Fibroblast of mammary gland (primary cell): ENCODE measurements at regions not wholly inside any gene's neighbourhood (a gene's known extent, or its start where the extent isn't known, plus 50 kb on each side); places are given as distances from the start of the nearest gene placed in this dataset.
"Not testable (repeated sequence)": the region's sequence is repeated elsewhere in the genome, so short reads cannot be mapped to it uniquely, and the experiment has no call there.

Experiments
- DNase-seq: peaks from one replicate; pipeline ENCODE4 v3.0.0-alpha.2; 2010; ENCODE audit warnings: low read depth
- H3K4me3 ChIP-seq: 2 replicates; pipeline ENCODE4 v1.5.1; 2011; ENCODE audit warnings: low read depth, mild to moderate bottlenecking, low read length, moderate library complexity; ENCODE audit not compliant: control insufficient read depth
- TF ChIP-seq, protein P1 (sequence below): conservative IDR thresholded peaks from 2 replicates; pipeline ENCODE4 v1.5.1; 2011; ENCODE audit warnings: low read depth, low read length, inconsistent platforms; ENCODE audit not compliant: control insufficient read depth, insufficient read depth

GRCh38 chr17:54194268-54194667 lies 371.5 kb downstream of the KIF2B start:
- TF ChIP-seq, protein P1, sequence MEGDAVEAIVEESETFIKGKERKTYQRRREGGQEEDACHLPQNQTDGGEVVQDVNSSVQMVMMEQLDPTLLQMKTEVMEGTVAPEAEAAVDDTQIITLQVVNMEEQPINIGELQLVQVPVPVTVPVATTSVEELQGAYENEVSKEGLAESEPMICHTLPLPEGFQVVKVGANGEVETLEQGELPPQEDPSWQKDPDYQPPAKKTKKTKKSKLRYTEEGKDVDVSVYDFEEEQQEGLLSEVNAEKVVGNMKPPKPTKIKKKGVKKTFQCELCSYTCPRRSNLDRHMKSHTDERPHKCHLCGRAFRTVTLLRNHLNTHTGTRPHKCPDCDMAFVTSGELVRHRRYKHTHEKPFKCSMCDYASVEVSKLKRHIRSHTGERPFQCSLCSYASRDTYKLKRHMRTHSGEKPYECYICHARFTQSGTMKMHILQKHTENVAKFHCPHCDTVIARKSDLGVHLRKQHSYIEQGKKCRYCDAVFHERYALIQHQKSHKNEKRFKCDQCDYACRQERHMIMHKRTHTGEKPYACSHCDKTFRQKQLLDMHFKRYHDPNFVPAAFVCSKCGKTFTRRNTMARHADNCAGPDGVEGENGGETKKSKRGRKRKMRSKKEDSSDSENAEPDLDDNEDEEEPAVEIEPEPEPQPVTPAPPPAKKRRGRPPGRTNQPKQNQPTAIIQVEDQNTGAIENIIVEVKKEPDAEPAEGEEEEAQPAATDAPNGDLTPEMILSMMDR: no peak
- H3K4me3 ChIP-seq: no peak overlapping the region
- no peak for DNase-seq

GRCh38 chr17:54196751-54197150 lies 374.0 kb downstream of the KIF2B start:
- TF ChIP-seq, protein P1: no peak
- H3K4me3 ChIP-seq: no peak overlapping the region
- DNase-seq: no peak

GRCh38 chr17:54201380-54201779 lies 378.7 kb downstream of the KIF2B start:
- not testable (repeated sequence) for H3K4me3 ChIP-seq, DNase-seq

- DNase-seq: no peak
- TF ChIP-seq, protein P1: no peak
- H3K4me3 ChIP-seq: no peak overlapping the region
Measured at GRCh38 chr17:54220829-54221228, 398.1 kb downstream of the KIF2B start.

- no peak overlapping the region for H3K4me3 ChIP-seq
- TF ChIP-seq, protein P1: no peak
- DNase-seq: no peak
Measured at GRCh38 chr17:54221499-54221898, 398.8 kb downstream of the KIF2B start.

- DNase-seq: no peak
- TF ChIP-seq, protein P1: no peak
- H3K4me3 ChIP-seq: no peak overlapping the region
Measured at GRCh38 chr17:54235571-54235970, 412.8 kb downstream of the KIF2B start.

DNA sequence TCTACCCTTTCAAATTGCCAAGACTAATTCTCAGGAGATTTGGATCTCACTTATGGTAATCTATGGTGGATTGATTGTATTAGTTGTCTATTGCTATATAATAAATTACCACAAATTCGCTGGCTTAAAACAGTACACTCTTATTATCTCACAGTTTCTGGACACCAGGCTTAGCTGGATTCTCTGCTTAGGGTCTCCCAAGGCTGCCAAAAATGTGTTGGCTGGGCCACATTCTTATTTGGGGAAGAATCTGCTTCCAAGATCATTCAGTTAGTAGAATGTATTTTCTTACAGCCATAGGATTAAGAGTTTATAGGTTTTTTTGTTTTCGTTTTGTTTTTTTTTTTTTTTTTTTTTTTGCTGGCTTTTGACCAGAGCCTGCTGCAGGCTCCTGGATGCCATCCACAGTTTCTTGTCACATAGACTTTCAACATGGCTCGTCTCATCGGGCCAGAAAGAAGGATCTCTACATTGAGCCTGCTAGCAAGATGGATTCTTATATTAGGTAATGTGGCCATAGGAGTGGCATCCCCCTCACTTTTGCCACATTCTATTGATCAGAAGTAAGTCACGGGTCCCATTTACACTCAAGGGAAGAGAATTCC lies 415.3 kb downstream of the KIF2B start:
- H3K4me3 ChIP-seq: no peak overlapping the region
- TF ChIP-seq, protein P1: no peak
- DNase-seq: no peak
